ENCODE measurements at regions not wholly inside any gene's neighbourhood (a gene's known extent, or its start where the extent isn't known, plus 50 kb on each side); places are given as distances from the start of the nearest gene placed in this dataset.

DNA sequence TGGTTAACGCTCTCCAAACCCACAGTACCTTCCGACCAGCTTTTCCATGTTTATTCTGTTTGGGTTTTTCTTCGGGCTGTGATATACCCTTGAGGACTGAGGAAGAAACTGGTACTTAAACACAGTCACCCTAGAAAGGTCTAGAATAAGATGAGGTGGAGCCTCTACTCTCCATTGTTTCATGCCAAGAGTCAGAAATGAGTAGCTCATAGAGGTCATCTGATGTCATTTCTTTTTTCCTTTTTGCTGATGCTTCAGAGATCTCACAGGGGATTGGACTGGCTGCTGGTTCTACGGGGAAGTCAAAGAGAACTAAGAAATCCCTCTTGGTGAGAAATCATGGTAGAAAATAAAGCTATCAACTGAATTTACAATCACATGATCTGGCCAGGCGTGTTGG is 538.2 kb upstream of the TMEM132C start:
- Histone ChIP-seq H3K4me1 (ENCODE audit: insufficient read depth, low read length) (no peaks in the 10 kb centered on the region), H3K27me3 (ENCODE audit: insufficient read depth, low read length) (no peaks in the 10 kb centered on the region), H2AFZ (ENCODE audit: low read depth, low read length) (no peak overlapping the region), H3K4me3 (ENCODE audit: low read length) (no peak overlapping the region), H3K9me3 (ENCODE audit: low read length) (no peaks in the 10 kb centered on the region), H3K36me3 (ENCODE audit: insufficient read depth, low read length) (no peaks in the 10 kb centered on the region)

DNA sequence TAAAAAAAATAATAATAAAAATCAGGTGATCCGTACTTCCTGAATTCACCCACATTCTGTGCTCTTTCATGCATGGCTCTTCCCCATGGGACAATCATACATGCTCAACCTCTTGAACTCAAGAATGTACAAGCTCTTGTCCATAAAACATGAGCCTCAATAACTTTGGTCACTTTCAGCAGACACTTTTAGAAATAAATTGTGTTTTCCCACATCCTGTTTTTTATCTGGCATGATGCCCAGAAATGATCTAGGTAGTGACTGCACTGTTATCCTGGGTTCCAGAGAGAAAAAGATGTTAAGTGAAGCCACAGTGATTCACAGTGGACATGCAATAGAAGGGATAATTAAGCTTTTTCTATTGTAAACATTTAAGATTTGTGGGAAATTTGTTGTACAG is 537.6 kb upstream of the TMEM132C start:
- Histone ChIP-seq H3K4me1 (ENCODE audit: insufficient read depth, low read length) (no peaks in the 10 kb centered on the region), H2AFZ (ENCODE audit: low read depth, low read length) (no peak overlapping the region), H3K4me3 (ENCODE audit: low read length) (no peak overlapping the region), H3K9me3 (ENCODE audit: low read length) (no peaks in the 10 kb centered on the region), H3K27me3 (ENCODE audit: insufficient read depth, low read length) (no peaks in the 10 kb centered on the region), H3K36me3 (ENCODE audit: insufficient read depth, low read length) (no peaks in the 10 kb centered on the region)

DNA sequence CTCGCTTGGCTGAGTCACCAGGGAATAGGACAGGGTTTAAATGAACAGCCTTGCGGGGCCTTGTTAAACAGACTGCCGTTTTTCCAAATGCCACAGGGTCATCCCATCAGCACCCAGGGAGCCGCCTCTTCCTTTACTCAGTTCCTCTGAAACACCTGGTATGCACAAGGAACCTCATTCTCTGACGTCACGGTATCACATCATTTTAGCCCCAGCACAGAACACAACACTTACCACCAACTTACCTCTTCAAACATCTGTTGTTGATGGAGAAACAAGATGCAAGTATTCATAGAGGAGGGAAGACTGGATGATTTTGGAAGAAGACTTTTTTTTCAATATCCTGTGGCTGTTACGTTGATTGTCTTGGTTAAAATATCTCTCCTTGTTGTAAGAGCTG is 535.3 kb upstream of the TMEM132C start:
- Histone ChIP-seq H3K4me3 (ENCODE audit: low read length) (no peak overlapping the region), H3K36me3 (ENCODE audit: insufficient read depth, low read length) (no peaks in the 10 kb centered on the region), H3K4me1 (ENCODE audit: insufficient read depth, low read length) (no peaks in the 10 kb centered on the region), H3K27me3 (ENCODE audit: insufficient read depth, low read length) (no peaks in the 10 kb centered on the region), H3K9me3 (ENCODE audit: low read length) (no peaks in the 10 kb centered on the region), H2AFZ (ENCODE audit: low read depth, low read length) (no peak overlapping the region)

DNA sequence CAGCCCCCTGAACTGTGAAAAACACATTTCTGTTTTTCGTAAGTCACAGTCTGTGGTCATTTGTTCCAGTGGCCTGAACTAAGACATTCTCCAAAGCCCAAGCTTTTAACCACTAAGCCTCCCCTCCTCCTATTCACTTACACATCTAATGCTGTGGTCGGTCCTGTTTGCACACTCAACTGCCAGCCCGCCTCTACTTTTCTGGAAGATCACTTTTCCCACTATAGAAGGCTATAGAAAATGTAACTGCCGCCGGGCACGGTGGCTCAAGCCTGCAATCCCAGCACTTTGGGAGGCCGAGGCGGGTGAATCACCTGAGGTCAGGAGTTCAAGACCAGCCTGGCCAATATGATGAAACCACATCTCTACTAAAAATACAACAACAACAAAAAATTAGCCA is 524.7 kb upstream of the TMEM132C start:
- Histone ChIP-seq H3K4me3 (ENCODE audit: low read length) (no peak overlapping the region), H3K4me1 (ENCODE audit: insufficient read depth, low read length) (no peaks in the 10 kb centered on the region), H3K36me3 (ENCODE audit: insufficient read depth, low read length) (no peaks in the 10 kb centered on the region), H3K9me3 (ENCODE audit: low read length) (no peaks in the 10 kb centered on the region), H3K27me3 (ENCODE audit: insufficient read depth, low read length) (no peaks in the 10 kb centered on the region), H2AFZ (ENCODE audit: low read depth, low read length) (no peak overlapping the region)

DNA sequence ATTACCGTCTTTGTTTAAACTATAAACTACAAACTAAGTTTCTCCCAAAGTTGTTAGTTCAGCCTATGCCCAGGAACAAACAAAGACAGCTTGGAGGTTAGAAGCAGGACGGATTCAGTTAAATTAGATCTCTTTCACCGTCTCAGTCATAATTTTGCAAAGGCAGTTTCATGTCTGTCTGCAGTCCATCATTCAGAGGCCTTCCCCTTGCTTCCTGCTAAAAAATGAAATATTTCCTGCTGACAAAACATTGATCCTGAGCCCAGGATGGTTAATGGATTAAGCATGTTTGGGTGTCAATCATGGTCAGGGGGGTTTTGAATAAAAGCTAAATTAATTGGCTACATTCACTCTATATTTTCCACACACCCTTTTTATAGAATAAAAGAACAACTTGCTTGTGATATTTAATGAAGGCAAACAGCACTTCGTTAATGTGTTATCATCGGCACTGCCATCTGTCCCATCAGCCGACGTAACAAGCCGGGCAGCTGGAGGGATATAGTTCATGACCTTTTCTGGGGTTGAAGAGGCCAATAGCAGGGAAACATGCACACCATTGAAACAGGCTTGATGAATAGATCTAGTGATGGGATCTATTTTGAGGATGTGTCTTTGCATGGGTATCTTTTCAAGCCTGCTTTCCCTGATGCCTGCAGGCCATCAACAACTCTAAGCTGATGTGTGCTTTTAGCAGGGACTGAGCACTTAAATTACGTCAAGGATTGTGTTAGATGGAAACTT is 521.3 kb upstream of the TMEM132C start:
- H3K27me3 ChIP-seq (ENCODE audit: insufficient read depth, low read length), result no peaks in the 10 kb centered on the region
- H3K4me3 ChIP-seq (ENCODE audit: low read length), result no peak overlapping the region
- no peaks in the 10 kb centered on the region for H3K9me3 ChIP-seq (ENCODE audit: low read length)
- H2AFZ ChIP-seq (ENCODE audit: low read depth, low read length), result no peak overlapping the region
- H3K36me3 ChIP-seq (ENCODE audit: insufficient read depth, low read length), result no peaks in the 10 kb centered on the region
- no peaks in the 10 kb centered on the region for H3K4me1 ChIP-seq (ENCODE audit: insufficient read depth, low read length)

DNA sequence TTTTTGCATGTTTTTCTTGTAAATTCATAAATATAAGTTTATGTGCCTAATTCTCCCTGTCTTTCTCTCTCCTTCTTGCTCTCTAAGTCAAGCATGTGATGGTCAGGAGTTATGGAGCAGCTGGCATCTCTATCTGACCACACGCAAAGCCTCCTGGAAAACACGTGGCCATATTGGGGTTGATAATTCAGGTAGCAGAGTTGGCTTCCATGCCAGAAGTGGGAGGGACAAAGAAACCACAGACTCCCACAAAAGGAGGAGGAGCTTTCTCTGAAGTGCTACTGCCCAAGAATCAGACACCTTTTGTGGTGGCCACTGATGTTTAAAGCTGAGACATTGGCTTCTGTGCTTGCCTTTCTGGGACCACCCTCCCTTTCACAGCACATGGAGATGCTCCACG is 517.6 kb upstream of the TMEM132C start:
- H3K27me3 ChIP-seq (ENCODE audit: insufficient read depth, low read length), result no peaks in the 10 kb centered on the region

DNA sequence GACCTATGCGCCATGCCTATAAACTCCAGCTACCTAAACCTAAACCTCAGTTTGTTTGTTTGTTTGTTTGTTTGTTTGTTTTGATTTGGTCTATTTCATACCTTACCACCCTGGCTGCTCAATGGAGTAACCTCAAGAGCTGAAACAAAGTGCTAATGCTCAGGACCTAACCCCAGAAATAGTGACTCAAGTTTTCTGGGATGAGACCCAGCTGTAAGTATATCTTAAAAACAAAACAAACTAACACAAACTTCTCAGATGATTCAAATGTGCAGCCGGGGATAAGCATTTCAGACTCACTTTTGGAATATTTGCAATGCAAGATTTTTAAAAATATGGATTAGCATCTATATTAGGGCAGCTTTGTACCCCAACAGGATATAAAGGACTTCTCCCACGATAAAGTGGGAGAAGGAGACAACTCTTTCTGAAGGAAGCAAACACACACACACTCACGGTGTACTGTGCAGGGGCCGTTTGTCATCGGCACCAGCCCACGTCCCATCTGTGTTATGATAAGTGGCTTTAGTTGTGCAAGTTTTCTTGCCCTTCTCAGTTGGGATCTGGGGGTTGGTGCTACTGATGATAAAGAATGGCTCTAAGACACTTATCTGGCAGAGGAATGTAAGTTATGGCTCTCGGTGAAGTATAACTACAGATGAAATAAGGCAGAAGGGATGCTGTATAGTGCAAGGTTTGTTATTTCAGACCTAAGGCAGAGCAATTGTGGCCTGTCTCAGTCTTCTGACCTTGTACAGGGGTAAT is 516.7 kb upstream of the TMEM132C start:
- Histone ChIP-seq H3K4me3 (ENCODE audit: low read length) (no peak overlapping the region), H2AFZ (ENCODE audit: low read depth, low read length) (no peak overlapping the region), H3K4me1 (ENCODE audit: insufficient read depth, low read length) (no peaks in the 10 kb centered on the region), H3K36me3 (ENCODE audit: insufficient read depth, low read length) (no peaks in the 10 kb centered on the region), H3K9me3 (ENCODE audit: low read length) (no peaks in the 10 kb centered on the region), H3K27me3 (ENCODE audit: insufficient read depth, low read length) (no peaks in the 10 kb centered on the region)

More for the DNA sequence above, 517.6 kb upstream of the TMEM132C start:
- Histone ChIP-seq H2AFZ (ENCODE audit: low read depth, low read length) (no peak overlapping the region), H3K4me1 (ENCODE audit: insufficient read depth, low read length) (no peaks in the 10 kb centered on the region), H3K9me3 (ENCODE audit: low read length) (no peaks in the 10 kb centered on the region), H3K36me3 (ENCODE audit: insufficient read depth, low read length) (no peaks in the 10 kb centered on the region), H3K4me3 (ENCODE audit: low read length) (no peak overlapping the region)

DNA sequence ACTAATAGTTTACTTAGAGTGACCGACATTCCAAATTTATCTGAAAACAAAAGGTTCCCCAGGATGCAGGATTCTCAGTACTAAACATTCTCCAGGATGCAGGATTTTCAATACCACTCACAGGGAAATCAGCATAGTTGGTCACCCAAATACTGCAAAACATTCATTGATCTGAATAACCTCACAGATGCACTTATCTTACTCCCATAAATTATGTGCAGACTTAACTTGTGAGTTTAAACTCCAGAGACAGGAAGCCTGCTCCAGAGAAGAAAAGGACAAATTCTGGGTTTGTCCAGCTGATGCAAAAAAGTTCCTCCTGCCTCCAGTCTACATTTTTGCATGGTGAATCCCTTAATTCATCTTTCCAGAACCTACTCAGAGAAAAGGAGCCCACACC is 514.2 kb upstream of the TMEM132C start:
- Histone ChIP-seq H3K27me3 (ENCODE audit: insufficient read depth, low read length) (no peaks in the 10 kb centered on the region), H3K9me3 (ENCODE audit: low read length) (no peaks in the 10 kb centered on the region), H3K4me3 (ENCODE audit: low read length) (no peak overlapping the region), H3K4me1 (ENCODE audit: insufficient read depth, low read length) (no peaks in the 10 kb centered on the region), H2AFZ (ENCODE audit: low read depth, low read length) (no peak overlapping the region), H3K36me3 (ENCODE audit: insufficient read depth, low read length) (no peaks in the 10 kb centered on the region)

DNA sequence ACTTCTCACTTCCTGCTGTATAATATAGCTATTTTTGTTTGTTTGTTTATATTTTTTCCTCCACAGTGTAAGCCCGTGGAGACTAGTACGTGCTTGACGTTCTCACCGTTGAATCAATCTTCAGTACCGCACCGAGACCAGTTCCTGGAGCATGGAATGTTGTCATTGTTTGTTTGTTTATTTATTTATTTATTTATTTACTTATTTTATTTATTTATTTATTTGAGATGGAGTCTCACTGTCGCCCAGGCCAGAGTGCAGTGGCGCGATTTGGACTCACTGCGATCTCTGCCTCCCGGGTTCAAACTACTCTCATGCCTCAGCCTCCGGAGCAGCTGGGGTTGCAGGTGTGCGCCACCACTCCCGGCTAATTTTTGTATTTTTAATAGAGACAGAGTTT is 506.6 kb upstream of the TMEM132C start:
- no peak overlapping the region for H3K4me3 ChIP-seq (ENCODE audit: low read length)
- H3K4me1 ChIP-seq (ENCODE audit: insufficient read depth, low read length), result no peaks in the 10 kb centered on the region
- no peaks in the 10 kb centered on the region for H3K27me3 ChIP-seq (ENCODE audit: insufficient read depth, low read length)
- no peaks in the 10 kb centered on the region for H3K9me3 ChIP-seq (ENCODE audit: low read length)
- no peak overlapping the region for H2AFZ ChIP-seq (ENCODE audit: low read depth, low read length)
- H3K36me3 ChIP-seq (ENCODE audit: insufficient read depth, low read length), result no peaks in the 10 kb centered on the region

DNA sequence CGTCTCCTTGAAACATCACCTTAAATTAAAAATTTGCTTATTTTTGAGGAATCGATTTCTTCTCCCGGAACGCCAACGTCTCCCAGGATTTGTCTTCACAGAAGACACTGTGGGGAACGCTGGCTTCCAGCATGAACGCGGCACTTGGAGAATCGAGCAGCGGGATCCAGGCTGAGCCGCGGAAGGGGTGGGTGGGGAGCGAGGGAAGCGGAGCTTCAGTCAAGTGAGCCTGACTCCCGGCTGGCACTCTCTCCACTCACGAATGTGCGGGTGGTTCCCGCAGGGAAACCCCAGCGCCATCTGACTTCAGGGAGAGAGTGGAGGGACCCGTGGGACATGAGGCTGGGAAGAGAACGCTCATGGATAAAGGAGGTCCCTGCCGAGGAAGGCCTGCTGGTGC is 506.0 kb upstream of the TMEM132C start:
- Histone ChIP-seq H3K9me3 (ENCODE audit: low read length) (no peaks in the 10 kb centered on the region), H2AFZ (ENCODE audit: low read depth, low read length) (no peak overlapping the region), H3K4me3 (ENCODE audit: low read length) (no peak overlapping the region), H3K36me3 (ENCODE audit: insufficient read depth, low read length) (no peaks in the 10 kb centered on the region), H3K4me1 (ENCODE audit: insufficient read depth, low read length) (no peaks in the 10 kb centered on the region), H3K27me3 (ENCODE audit: insufficient read depth, low read length) (no peaks in the 10 kb centered on the region)

DNA sequence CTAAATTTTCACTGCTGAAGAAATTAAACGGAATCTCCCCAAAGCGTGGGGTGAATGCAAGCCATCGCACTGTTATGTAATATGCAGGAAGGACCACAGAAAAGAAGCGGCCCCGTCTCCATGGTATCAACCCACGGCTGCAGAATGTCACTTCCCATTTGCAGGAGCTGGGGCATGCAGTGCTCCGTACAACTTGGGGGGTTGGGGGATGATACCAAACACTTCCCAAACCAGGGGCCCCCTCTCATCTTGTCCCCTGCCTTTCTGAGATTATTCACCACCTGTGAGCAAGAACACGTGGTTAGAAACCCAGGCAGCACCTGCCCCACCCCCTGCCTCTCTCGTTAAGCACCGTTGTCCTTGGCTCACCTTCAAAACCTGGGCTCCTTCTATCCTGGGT is 505.1 kb upstream of the TMEM132C start:
- Histone ChIP-seq H3K4me1 (ENCODE audit: insufficient read depth, low read length) (no peaks in the 10 kb centered on the region), H3K9me3 (ENCODE audit: low read length) (no peaks in the 10 kb centered on the region), H3K27me3 (ENCODE audit: insufficient read depth, low read length) (no peaks in the 10 kb centered on the region), H3K4me3 (ENCODE audit: low read length) (no peak overlapping the region), H2AFZ (ENCODE audit: low read depth, low read length) (no peak overlapping the region), H3K36me3 (ENCODE audit: insufficient read depth, low read length) (no peaks in the 10 kb centered on the region)

DNA sequence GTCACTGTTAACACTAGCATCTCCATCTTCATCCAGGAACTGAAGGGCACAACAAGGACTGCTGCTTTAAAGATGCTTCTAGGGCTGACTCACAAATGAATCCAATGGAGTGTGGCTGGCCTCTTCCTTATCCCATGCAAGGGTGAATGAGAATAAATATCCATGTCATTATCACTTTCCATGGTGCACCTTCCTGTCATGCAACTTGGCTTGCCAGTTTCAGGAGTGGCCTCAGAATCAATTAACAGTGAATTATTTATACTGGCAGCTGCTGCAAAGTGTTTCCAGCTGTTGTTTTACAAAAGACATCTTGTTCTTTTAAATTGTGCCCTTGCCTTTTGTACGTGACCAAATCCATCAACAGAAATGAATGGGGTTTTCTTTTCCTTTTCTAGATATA is 499.3 kb upstream of the TMEM132C start:
- H3K27me3 ChIP-seq (ENCODE audit: insufficient read depth, low read length), result no peaks in the 10 kb centered on the region
- no peaks in the 10 kb centered on the region for H3K4me1 ChIP-seq (ENCODE audit: insufficient read depth, low read length)
- H3K4me3 ChIP-seq (ENCODE audit: low read length), result no peak overlapping the region
- H3K9me3 ChIP-seq (ENCODE audit: low read length), result no peaks in the 10 kb centered on the region
- H3K36me3 ChIP-seq (ENCODE audit: insufficient read depth, low read length), result no peaks in the 10 kb centered on the region
- no peak overlapping the region for H2AFZ ChIP-seq (ENCODE audit: low read depth, low read length)

DNA sequence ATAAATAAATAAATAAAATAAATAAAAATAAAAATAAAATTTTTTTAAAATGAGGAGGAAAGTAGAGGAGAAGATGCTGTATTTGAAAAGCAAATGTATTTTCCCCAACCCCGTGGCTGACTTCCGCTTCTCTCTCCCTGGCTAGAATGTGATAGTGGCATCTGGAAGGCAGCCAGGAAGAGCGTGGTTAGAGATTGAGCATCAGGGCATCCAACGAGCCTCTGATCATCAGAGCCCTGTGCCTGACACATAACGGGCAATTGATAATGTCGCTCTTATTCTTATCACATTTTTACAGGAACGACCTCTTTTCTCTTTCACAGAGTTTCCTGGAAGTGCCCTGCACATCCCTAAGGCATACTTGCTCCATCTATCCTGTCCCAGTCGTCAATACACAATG is 496.9 kb upstream of the TMEM132C start:
- Histone ChIP-seq H2AFZ (ENCODE audit: low read depth, low read length) (no peak overlapping the region), H3K36me3 (ENCODE audit: insufficient read depth, low read length) (no peaks in the 10 kb centered on the region)

More for the DNA sequence above, 496.9 kb upstream of the TMEM132C start:
- no peaks in the 10 kb centered on the region for H3K9me3 ChIP-seq (ENCODE audit: low read length)
- no peaks in the 10 kb centered on the region for H3K4me1 ChIP-seq (ENCODE audit: insufficient read depth, low read length)
- H3K4me3 ChIP-seq (ENCODE audit: low read length), result no peak overlapping the region
- H3K27me3 ChIP-seq (ENCODE audit: insufficient read depth, low read length), result no peaks in the 10 kb centered on the region
